Neural cell (in vitro differentiated cells): ENCODE measurements at regions not wholly inside any gene's neighbourhood (a gene's known extent, or its start where the extent isn't known, plus 50 kb on each side); places are given as distances from the start of the nearest gene placed in this dataset.

Experiments
- H2AFZ ChIP-seq: fragments of 200-600, 300-800 bp; sonication (generic), shearing (Covaris generic); 2 replicates; pipeline ENCODE4 v1.6.0; 2014; ENCODE audit warnings: low read depth, mild to moderate bottlenecking, antibody characterized with exemption, low read length, moderate library complexity
- H3F3A ChIP-seq: fragments of 200-600 bp; shearing (Covaris generic); 2 replicates; pipeline ENCODE4 v1.6.1; 2016; ENCODE audit warnings: mild to moderate bottlenecking, moderate library complexity, mixed read lengths, antibody characterized with exemption, low read length; ENCODE audit not compliant: insufficient read depth, poor library complexity, severe bottlenecking
- H3K27ac ChIP-seq: fragments of 200-600, 300-800 bp; sonication (generic), shearing (Covaris generic); 2 replicates; pipeline ENCODE4 v1.5.1; 2014; ENCODE audit warnings: mild to moderate bottlenecking, low read length, moderate library complexity
- H3K27me3 ChIP-seq: fragments of 300-800, 200-600 bp; sonication (generic), shearing (Covaris generic); 2 replicates; pipeline ENCODE4 v1.6.0; 2014; ENCODE audit warnings: mild to moderate bottlenecking, low read depth, low read length, moderate library complexity; ENCODE audit not compliant: insufficient read depth
- H3K36me3 ChIP-seq: fragments of 300-800, 200-600 bp; sonication (generic), shearing (Covaris generic); 2 replicates; pipeline ENCODE4 v1.5.1; 2014; ENCODE audit warnings: mild to moderate bottlenecking, antibody characterized with exemption, low read length, moderate library complexity; ENCODE audit not compliant: insufficient read depth
- H3K4me2 ChIP-seq: fragments of 300-800, 200-600 bp; sonication (generic), shearing (Covaris generic); 2 replicates; pipeline ENCODE4 v1.6.0; 2014; ENCODE audit warnings: mild to moderate bottlenecking, low read length
- H3K4me3 ChIP-seq: fragments of 300-800, 200-600 bp; sonication (generic), shearing (Covaris generic); 2 replicates; pipeline ENCODE4 v1.5.1; 2014; ENCODE audit warnings: mild to moderate bottlenecking, low read length, moderate library complexity
- H3K79me2 ChIP-seq: fragments of 200-600 bp; shearing (Covaris generic); replicated peaks from 2 replicates; pipeline ENCODE4 v1.6.0; 2014; ENCODE audit warnings: mild to moderate bottlenecking, low read length, moderate library complexity; ENCODE audit not compliant: insufficient read depth
- H3K9ac ChIP-seq: fragments of 300-800, 200-600 bp; sonication (generic), shearing (Covaris generic); 2 replicates; pipeline ENCODE4 v1.6.1; 2016; ENCODE audit warnings: mild to moderate bottlenecking, low read length, mixed read lengths
- H3K9me2 ChIP-seq: fragments of 200-600 bp; shearing (Covaris generic); 2 replicates; pipeline ENCODE4 v1.6.1; 2016; ENCODE audit warnings: mild to moderate bottlenecking, low read length, mixed read lengths; ENCODE audit not compliant: insufficient read depth
- H3K9me3 ChIP-seq: fragments of 200-600, 300-800 bp; sonication (generic), shearing (Covaris generic); 2 replicates; pipeline ENCODE4 v1.6.1; 2016; ENCODE audit warnings: mild to moderate bottlenecking, mixed run types, low read length, moderate library complexity, mixed read lengths
- H4K20me1 ChIP-seq: fragments of 200-600 bp; shearing (Covaris generic); 2 replicates; pipeline ENCODE4 v1.6.1; 2016; ENCODE audit warnings: mild to moderate bottlenecking, mixed run types; ENCODE audit not compliant: insufficient read depth
- EP300 ChIP-seq: fragments of 450-650 bp; conservative IDR thresholded peaks from 2 replicates; pipeline ENCODE4 v1.6.1; 2014; ENCODE audit warnings: antibody characterized with exemption, mild to moderate bottlenecking, moderate library complexity; ENCODE audit not compliant: poor library complexity, severe bottlenecking
- EZH2 ChIP-seq: fragments of 200-600, 300-800 bp; shearing (Covaris generic), sonication (generic); IDR thresholded peaks from 2 replicates; pipeline ENCODE4 v1.6.1; 2014; ENCODE audit warnings: antibody characterized with exemption, low read length, borderline replicate concordance, mild to moderate bottlenecking; ENCODE audit not compliant: insufficient read depth, poor library complexity, severe bottlenecking
- MXI1 ChIP-seq: fragments of 450-650 bp; conservative IDR thresholded peaks from 2 replicates; pipeline ENCODE4 v1.6.1; 2014; ENCODE audit warnings: antibody characterized with exemption, mild to moderate bottlenecking; ENCODE audit not compliant: poor library complexity, severe bottlenecking
- POLR2AphosphoS5 ChIP-seq: IDR thresholded peaks from 2 replicates; pipeline ENCODE4 v1.6.1; 2012
- RAD21 ChIP-seq: fragments of 450-650 bp; conservative IDR thresholded peaks from 2 replicates; pipeline ENCODE4 v1.6.1; 2014; ENCODE audit warnings: antibody characterized with exemption, mild to moderate bottlenecking, moderate library complexity
- SMC3 ChIP-seq: fragments of 450-650 bp; conservative IDR thresholded peaks from 2 replicates; pipeline ENCODE4 v1.6.1; 2014; ENCODE audit warnings: antibody characterized with exemption, mild to moderate bottlenecking, moderate library complexity; ENCODE audit not compliant: poor library complexity
- TAF1 ChIP-seq: IDR thresholded peaks from 2 replicates; pipeline ENCODE4 v1.6.1; 2012; ENCODE audit warnings: low read depth
- TF ChIP-seq, protein P1 (sequence below): IDR thresholded peaks from 2 replicates; pipeline ENCODE4 v1.6.1; 2012; ENCODE audit warnings: borderline replicate concordance
- TF ChIP-seq, protein P2 (sequence below): fragments of 450-650 bp; IDR thresholded peaks from 2 replicates; pipeline ENCODE4 v1.5.1; 2014; ENCODE audit warnings: antibody characterized with exemption, mild to moderate bottlenecking, moderate library complexity; ENCODE audit not compliant: poor library complexity, severe bottlenecking

DNA sequence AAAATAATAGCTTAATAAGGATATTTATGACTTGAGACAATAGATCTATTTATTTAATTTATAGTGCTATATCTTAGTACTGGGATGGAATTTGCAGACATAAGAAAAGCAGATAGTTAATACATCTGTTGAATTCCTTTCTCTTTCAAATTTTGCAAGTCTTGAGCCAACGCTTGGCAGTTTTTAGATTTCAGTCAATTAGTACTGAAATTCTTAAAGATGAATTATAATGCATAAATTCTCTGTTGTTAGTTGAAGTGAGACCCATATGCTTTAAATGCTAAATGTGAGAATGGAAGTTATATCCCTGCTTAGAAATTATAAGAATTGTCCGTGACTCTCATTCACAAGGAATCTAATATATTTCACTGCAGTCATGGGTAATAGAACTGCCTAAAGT is 225.1 kb upstream of the ADGRB3 start:
- no peak for TF ChIP-seq TAF1
- Histone ChIP-seq H2AFZ (no peak overlapping the region), H3K9ac (no peak overlapping the region), H3K4me3 (no peak overlapping the region), H3F3A (no peaks in the 10 kb centered on the region), H3K4me2 (no peak overlapping the region), H3K27me3 (no peaks in the 10 kb centered on the region), H3K36me3 (no peaks in the 10 kb centered on the region), H4K20me1 (no peaks in the 10 kb centered on the region), H3K9me3 (no peaks in the 10 kb centered on the region), H3K27ac (no peak overlapping the region), H3K79me2 (no peaks in the 10 kb centered on the region), H3K9me2 (no peaks in the 10 kb centered on the region)

DNA sequence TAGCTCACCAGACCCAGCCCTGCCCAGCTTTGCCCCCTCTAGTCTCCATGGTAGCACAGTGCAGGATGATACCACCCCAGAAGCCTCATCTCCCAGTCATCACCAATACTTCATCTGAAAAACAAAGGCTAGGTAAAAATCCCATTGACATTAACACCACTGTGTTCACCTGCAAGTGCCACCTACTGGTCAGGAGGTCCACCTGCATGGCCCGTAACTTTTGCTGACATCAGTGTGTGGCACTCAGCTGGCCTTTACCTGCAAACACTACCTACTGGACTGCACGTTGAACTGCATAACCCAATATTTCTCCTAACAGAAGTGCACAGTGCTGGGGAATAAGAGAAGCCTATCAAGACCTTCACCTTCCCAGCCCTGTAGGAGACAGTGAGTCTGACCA is 234.7 kb upstream of the ADGRB3 start:
- no peak overlapping the region for H3K9ac ChIP-seq
- no peak overlapping the region for H3K27ac ChIP-seq
- H4K20me1 ChIP-seq = no peaks in the 10 kb centered on the region
- H3K9me2 ChIP-seq = no peaks in the 10 kb centered on the region
- H3K4me2 ChIP-seq = no peak overlapping the region
- H3K9me3 ChIP-seq = peaks cover 6% of the 10 kb centered on the region
- H2AFZ ChIP-seq = no peak overlapping the region
- TF ChIP-seq EZH2 = no peak
- no peak for TF ChIP-seq EP300
- no peak for TF ChIP-seq TAF1
- TF ChIP-seq, protein P1, sequence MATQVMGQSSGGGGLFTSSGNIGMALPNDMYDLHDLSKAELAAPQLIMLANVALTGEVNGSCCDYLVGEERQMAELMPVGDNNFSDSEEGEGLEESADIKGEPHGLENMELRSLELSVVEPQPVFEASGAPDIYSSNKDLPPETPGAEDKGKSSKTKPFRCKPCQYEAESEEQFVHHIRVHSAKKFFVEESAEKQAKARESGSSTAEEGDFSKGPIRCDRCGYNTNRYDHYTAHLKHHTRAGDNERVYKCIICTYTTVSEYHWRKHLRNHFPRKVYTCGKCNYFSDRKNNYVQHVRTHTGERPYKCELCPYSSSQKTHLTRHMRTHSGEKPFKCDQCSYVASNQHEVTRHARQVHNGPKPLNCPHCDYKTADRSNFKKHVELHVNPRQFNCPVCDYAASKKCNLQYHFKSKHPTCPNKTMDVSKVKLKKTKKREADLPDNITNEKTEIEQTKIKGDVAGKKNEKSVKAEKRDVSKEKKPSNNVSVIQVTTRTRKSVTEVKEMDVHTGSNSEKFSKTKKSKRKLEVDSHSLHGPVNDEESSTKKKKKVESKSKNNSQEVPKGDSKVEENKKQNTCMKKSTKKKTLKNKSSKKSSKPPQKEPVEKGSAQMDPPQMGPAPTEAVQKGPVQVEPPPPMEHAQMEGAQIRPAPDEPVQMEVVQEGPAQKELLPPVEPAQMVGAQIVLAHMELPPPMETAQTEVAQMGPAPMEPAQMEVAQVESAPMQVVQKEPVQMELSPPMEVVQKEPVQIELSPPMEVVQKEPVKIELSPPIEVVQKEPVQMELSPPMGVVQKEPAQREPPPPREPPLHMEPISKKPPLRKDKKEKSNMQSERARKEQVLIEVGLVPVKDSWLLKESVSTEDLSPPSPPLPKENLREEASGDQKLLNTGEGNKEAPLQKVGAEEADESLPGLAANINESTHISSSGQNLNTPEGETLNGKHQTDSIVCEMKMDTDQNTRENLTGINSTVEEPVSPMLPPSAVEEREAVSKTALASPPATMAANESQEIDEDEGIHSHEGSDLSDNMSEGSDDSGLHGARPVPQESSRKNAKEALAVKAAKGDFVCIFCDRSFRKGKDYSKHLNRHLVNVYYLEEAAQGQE = no peak
- no peak for TF ChIP-seq MXI1
- TF ChIP-seq RAD21 = no peak
- TF ChIP-seq, protein P2, sequence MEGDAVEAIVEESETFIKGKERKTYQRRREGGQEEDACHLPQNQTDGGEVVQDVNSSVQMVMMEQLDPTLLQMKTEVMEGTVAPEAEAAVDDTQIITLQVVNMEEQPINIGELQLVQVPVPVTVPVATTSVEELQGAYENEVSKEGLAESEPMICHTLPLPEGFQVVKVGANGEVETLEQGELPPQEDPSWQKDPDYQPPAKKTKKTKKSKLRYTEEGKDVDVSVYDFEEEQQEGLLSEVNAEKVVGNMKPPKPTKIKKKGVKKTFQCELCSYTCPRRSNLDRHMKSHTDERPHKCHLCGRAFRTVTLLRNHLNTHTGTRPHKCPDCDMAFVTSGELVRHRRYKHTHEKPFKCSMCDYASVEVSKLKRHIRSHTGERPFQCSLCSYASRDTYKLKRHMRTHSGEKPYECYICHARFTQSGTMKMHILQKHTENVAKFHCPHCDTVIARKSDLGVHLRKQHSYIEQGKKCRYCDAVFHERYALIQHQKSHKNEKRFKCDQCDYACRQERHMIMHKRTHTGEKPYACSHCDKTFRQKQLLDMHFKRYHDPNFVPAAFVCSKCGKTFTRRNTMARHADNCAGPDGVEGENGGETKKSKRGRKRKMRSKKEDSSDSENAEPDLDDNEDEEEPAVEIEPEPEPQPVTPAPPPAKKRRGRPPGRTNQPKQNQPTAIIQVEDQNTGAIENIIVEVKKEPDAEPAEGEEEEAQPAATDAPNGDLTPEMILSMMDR = no peak
- no peak for TF ChIP-seq SMC3
- no peak for TF ChIP-seq POLR2AphosphoS5
- H3F3A ChIP-seq = no peaks in the 10 kb centered on the region
- H3K4me3 ChIP-seq = no peak overlapping the region
- no peaks in the 10 kb centered on the region for H3K36me3 ChIP-seq
- no peaks in the 10 kb centered on the region for H3K79me2 ChIP-seq
- H3K27me3 ChIP-seq = no peaks in the 10 kb centered on the region

DNA sequence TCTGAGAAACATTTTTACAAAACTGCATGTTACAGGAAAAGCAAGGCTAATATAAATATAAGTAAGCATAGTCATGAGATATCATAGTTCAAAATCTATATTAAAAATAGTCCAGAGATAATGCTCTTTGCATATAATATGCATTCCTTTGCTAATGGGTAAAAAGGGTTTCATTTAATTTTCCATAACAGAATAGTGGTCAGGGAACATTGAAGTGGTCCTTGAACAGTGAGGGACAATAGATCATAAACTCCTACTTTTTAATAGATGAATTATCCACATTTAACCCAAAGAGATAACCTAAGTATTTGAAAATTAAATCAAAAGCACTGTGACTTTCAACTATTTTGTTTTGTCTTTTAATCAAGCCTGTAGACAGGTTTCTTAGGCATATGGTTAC is 243.1 kb upstream of the ADGRB3 start:
- Histone ChIP-seq H3K79me2 (no peaks in the 10 kb centered on the region), H3K4me3 (no peak overlapping the region), H3K9me3 (peaks cover 6% of the 10 kb centered on the region), H2AFZ (no peak overlapping the region), H3K9me2 (no peaks in the 10 kb centered on the region), H3K4me2 (no peak overlapping the region), H3K27ac (no peak overlapping the region), H4K20me1 (no peaks in the 10 kb centered on the region), H3K27me3 (no peaks in the 10 kb centered on the region), H3K36me3 (no peaks in the 10 kb centered on the region), H3K9ac (no peak overlapping the region), H3F3A (no peaks in the 10 kb centered on the region)
- TF ChIP-seq EP300 (no peak), EZH2 (no peak), RAD21 (no peak), SMC3 (no peak), TAF1 (no peak), POLR2AphosphoS5 (no peak), MXI1 (no peak)
- TF ChIP-seq, protein P1 = no peak
- TF ChIP-seq, protein P2 = no peak
